Astrocyte of the spinal cord (primary cell): ENCODE measurements at regions not wholly inside any gene's neighbourhood (a gene's known extent, or its start where the extent isn't known, plus 50 kb on each side); places are given as distances from the start of the nearest gene placed in this dataset.

ENCODE experiments used
- DNase-seq: peaks from one replicate; pipeline ENCODE4 v3.0.0; 2011; ENCODE audit warnings: low read depth, low spot score
- H3K4me3 ChIP-seq: 2 replicates; pipeline ENCODE4 v1.5.1; 2011; ENCODE audit warnings: low read depth, mild to moderate bottlenecking, low read length, moderate library complexity
- in situ Hi-C: cut with HindIII; loops from 2 replicates; pipeline ENCODE4 v1.10.0; 2017; ENCODE audit warnings: low sequenced_read_pairs
- TF ChIP-seq, protein P1 (sequence below): IDR thresholded peaks from 2 replicates; pipeline ENCODE4 v1.5.1; 2012; ENCODE audit warnings: low read depth, mild to moderate bottlenecking, low read length, inconsistent platforms

DNA sequence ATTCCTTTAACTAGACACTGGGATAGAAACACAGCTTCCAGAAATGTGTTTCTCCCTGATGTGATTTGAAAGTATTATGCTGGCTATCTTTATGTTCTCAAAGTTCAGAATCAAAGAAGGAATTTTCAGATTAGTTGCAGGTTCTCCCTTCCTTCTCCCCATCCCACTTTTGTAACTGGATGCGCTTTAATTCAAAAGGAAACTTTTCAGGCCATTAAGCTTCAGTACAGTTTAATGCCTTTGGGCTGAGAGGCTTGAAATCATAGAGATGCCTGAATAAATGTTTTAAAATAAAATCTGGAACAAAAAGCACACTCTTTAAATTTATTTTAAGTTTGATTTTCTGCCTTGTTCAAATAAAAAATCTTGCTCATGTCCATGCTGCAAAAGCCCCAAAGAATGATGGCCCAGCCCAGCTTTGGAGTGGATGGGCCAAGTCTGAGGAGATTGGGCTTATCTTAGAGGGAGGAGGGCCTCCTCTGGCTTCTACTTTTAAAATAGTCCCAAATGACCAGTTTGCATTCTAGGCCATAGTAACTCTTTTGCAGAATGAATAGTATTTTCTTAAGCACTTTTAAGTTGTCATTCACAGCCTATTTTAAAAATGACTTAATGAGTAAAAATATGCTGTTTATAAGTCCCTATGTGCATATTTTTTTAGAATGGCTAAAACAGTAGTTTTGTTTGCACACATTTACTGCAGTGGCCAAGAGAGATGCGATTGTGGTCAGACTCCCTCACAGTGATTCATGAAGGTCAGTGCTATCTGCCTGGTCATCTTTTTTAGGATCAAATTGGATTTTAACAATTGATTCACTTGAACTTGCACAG lies 129.2 kb downstream of the MTX2 start:
- in situ Hi-C loops = no loop called here
- peak; percentile 30 for DNase-seq
- no peak overlapping the region for H3K4me3 ChIP-seq
- TF ChIP-seq, protein P1, sequence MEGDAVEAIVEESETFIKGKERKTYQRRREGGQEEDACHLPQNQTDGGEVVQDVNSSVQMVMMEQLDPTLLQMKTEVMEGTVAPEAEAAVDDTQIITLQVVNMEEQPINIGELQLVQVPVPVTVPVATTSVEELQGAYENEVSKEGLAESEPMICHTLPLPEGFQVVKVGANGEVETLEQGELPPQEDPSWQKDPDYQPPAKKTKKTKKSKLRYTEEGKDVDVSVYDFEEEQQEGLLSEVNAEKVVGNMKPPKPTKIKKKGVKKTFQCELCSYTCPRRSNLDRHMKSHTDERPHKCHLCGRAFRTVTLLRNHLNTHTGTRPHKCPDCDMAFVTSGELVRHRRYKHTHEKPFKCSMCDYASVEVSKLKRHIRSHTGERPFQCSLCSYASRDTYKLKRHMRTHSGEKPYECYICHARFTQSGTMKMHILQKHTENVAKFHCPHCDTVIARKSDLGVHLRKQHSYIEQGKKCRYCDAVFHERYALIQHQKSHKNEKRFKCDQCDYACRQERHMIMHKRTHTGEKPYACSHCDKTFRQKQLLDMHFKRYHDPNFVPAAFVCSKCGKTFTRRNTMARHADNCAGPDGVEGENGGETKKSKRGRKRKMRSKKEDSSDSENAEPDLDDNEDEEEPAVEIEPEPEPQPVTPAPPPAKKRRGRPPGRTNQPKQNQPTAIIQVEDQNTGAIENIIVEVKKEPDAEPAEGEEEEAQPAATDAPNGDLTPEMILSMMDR = no peak

DNA sequence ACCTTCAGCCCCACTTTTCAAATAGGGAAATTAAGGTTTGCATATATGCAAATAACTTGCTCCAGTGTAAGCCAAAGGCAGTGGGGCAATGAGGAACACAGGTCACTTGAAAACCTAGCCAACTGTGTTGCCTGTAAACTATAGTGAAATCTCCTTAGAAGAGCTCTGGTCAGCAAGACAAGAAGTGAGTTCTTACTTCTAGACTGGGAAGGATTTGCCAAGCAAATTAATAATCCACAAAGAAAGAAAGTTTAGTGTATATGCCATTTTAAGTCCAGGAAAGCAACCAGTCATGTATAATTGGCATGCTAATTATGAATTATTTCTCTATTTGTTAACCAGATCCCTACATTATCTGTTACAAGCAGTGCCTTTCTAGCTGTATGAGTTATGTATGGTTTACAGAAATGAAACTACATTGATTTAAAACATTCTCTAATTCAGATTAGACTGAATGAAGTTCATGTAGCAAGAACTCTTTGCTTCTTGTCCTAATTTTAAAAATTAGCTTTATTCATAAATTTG lies 129.9 kb downstream of the MTX2 start:
- in situ Hi-C loops = no loop called here
- DNase-seq = no peak
- H3K4me3 ChIP-seq = no peak overlapping the region
- TF ChIP-seq, protein P1 = no peak

- TF ChIP-seq, protein P1 = no peak
- in situ Hi-C loops = no loop called here
- DNase-seq = no peak
These were observed 136.2 kb downstream of the MTX2 start for GRCh38 chr2:176405477-176405876.

GRCh38 chr2:176407706-176408105 lies 138.5 kb downstream of the MTX2 start:
- in situ Hi-C loops = no loop called here
- TF ChIP-seq, protein P1 = no peak
- no peak for DNase-seq
- no peak overlapping the region for H3K4me3 ChIP-seq

More at GRCh38 chr2:176405477-176405876, 136.2 kb downstream of the MTX2 start:
- no peak overlapping the region for H3K4me3 ChIP-seq

DNA sequence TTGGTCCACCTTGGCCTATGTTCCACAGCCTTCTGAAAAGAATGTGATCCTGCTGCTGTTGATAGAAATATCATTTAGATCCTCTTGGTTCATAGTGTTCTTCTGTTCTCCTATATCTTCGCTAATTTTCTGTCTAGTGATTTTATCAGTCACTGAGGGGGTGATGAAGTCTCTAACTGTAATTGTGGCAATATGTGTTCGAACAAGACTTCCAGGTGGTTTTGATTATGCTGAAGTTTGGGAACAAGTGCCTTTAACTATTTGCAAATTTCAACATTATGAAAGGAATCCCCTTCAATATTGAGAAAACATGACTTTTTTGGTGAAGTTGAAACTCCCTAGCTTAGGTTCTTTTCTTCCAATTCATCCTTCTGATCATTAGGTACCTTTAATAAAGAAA lies 140.4 kb downstream of the MTX2 start:
- TF ChIP-seq, protein P1 = no peak
- no peak overlapping the region for H3K4me3 ChIP-seq
- in situ Hi-C loops = no loop called here
- no peak for DNase-seq

DNA sequence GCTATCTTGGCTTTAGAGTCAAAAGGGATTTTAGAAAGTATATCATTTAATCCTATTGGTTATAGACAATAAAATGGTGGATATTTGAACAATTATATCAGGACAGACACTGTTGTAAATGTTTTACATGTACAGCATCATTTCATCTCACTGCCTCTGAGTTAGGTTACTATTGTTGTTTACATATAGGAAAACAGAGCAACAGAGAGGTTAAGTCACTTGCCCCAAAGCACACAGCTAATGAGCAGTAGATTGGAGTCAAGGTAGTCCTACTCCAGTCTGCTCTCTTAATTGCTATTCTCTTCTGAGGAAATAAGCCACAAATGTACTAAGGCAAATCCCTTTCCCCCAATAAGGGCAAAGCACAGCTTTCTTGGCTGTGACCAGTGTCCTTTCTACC lies 142.9 kb downstream of the MTX2 start:
- in situ Hi-C loops = no loop called here
- TF ChIP-seq, protein P1 = no peak
- no peak for DNase-seq
- H3K4me3 ChIP-seq = no peak overlapping the region
